HG02642 (cell line): ENCODE measurements at regions not wholly inside any gene's neighbourhood (a gene's known extent, or its start where the extent isn't known, plus 50 kb on each side); places are given as distances from the start of the nearest gene placed in this dataset.

Source experiments
- ATAC-seq: cut with Tn5 transposase; IDR thresholded peaks from one replicate; pipeline ENCODE4 v1.9.1; 2021; ENCODE audit warnings: mild to moderate bottlenecking; ENCODE audit not compliant: unreplicated experiment, poor library complexity

- no peak for ATAC-seq
These were observed 108.8 kb downstream of the SNX18 start for GRCh38 chr5:54626407-54626806.

GRCh38 chr5:54624805-54625568 lies 107.4 kb downstream of the SNX18 start:
- ATAC-seq, result no peak

GRCh38 chr5:54621709-54622108 lies 104.2 kb downstream of the SNX18 start:
- no peak for ATAC-seq

- no peak for ATAC-seq
These were observed 103.5 kb downstream of the SNX18 start for GRCh38 chr5:54621048-54621447.

GRCh38 chr5:54620141-54620933 lies 102.8 kb downstream of the SNX18 start:
- ATAC-seq, result no peak

GRCh38 chr5:54619731-54620130 lies 102.2 kb downstream of the SNX18 start:
- no peak for ATAC-seq

- ATAC-seq, result no peak
These were observed 99.1 kb downstream of the SNX18 start for GRCh38 chr5:54616518-54617220.

GRCh38 chr5:54616031-54616430 lies 98.5 kb downstream of the SNX18 start:
- ATAC-seq, result no peak

GRCh38 chr5:54615381-54615780 lies 97.8 kb downstream of the SNX18 start:
- no peak for ATAC-seq

- ATAC-seq, result no peak
These were observed 95.2 kb downstream of the SNX18 start for GRCh38 chr5:54612711-54613110.

GRCh38 chr5:54611290-54611951 lies 93.9 kb downstream of the SNX18 start:
- no peak for ATAC-seq

- ATAC-seq, result peak; percentile 93
These were observed 92.8 kb downstream of the SNX18 start for GRCh38 chr5:54610197-54610944.

GRCh38 chr5:54608423-54609085 lies 91.0 kb downstream of the SNX18 start:
- ATAC-seq, result no peak

GRCh38 chr5:54607006-54607405 lies 89.4 kb downstream of the SNX18 start:
- no peak for ATAC-seq

- ATAC-seq, result no peak
These were observed 85.8 kb downstream of the SNX18 start for GRCh38 chr5:54603372-54603771.

- ATAC-seq, result no peak
These were observed 84.9 kb downstream of the SNX18 start for GRCh38 chr5:54602475-54602874.

- ATAC-seq, result no peak
These were observed 84.1 kb downstream of the SNX18 start for GRCh38 chr5:54601411-54602230.
